Endothelial cell of umbilical vein (primary cell): ENCODE measurements at regions not wholly inside any gene's neighbourhood (a gene's known extent, or its start where the extent isn't known, plus 50 kb on each side); places are given as distances from the start of the nearest gene placed in this dataset.

Experiments used
- GATA2 ChIP-seq: IDR thresholded peaks from 2 replicates; pipeline ENCODE4 v1.7.0; 2011; ENCODE audit warnings: low read depth, mild to moderate bottlenecking, moderate library complexity, mixed read lengths, low read length; ENCODE audit not compliant: insufficient read length, insufficient read depth
- JUN ChIP-seq: IDR thresholded peaks from 2 replicates; pipeline ENCODE4 v1.6.1; 2011; ENCODE audit warnings: borderline replicate concordance, low read depth; ENCODE audit not compliant: insufficient read length, insufficient read depth
- MYC ChIP-seq: IDR thresholded peaks from one replicate; pipeline ENCODE4 v1.6.1; 2011; ENCODE audit warnings: mild to moderate bottlenecking, low read depth, low read length
- POLR2AphosphoS5 ChIP-seq: IDR thresholded peaks from 2 replicates; pipeline ENCODE4 v1.6.1; 2012; ENCODE audit warnings: low read depth, mild to moderate bottlenecking, control low read depth, low read length, moderate library complexity; ENCODE audit not compliant: insufficient read depth
- TF ChIP-seq, protein P1 (sequence below), 2 donors: IDR thresholded peaks; 1 replicate in 1 of 2; 2 replicates in 1 of 2; pipeline ENCODE4 v1.5.1; 2011; ENCODE audit warnings: low read length in 2 of 2, mild to moderate bottlenecking in 2 of 2, moderate library complexity in 2 of 2, control low read depth in 1 of 2, inconsistent platforms in 1 of 2, low read depth in 1 of 2; ENCODE audit not compliant: insufficient read depth in 1 of 2; ENCODE audit errors: extremely low read depth in 1 of 2

DNA sequence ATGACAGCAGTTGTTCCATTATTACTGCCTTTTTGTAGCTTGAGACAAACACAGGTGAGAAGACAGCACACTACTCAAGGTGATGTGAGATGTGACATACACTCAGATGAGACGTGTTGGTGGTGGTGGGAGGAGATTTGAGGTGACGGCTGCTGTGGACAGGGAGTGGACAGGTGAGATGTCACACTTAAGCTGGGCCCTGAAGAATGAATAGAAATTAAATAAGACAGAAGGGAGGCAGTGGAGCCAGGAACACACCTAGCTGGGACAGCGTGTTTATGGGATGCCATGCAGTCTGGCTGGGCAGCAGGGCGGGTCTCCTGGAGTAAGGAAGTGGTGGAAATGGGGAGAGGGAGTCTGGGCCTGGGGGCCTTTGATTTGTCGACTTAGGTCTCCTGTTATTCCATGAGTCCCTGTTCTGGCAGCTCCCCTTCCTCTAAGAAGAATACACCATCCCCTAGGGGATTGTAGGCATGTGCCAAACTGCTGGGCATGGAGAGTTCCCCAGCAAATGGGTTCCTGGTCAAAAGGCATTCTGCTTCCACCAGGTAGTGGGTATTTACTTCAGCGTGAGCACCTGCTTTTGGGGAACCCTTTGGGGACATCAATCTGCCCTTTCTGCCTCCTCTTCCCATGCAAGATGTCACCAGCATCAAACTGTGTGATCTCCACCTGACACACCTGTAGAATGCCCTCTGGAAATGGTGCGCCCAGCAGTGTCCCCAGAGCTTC, 71.2 kb upstream of the ESRRB start:
- TF ChIP-seq, protein P1, sequence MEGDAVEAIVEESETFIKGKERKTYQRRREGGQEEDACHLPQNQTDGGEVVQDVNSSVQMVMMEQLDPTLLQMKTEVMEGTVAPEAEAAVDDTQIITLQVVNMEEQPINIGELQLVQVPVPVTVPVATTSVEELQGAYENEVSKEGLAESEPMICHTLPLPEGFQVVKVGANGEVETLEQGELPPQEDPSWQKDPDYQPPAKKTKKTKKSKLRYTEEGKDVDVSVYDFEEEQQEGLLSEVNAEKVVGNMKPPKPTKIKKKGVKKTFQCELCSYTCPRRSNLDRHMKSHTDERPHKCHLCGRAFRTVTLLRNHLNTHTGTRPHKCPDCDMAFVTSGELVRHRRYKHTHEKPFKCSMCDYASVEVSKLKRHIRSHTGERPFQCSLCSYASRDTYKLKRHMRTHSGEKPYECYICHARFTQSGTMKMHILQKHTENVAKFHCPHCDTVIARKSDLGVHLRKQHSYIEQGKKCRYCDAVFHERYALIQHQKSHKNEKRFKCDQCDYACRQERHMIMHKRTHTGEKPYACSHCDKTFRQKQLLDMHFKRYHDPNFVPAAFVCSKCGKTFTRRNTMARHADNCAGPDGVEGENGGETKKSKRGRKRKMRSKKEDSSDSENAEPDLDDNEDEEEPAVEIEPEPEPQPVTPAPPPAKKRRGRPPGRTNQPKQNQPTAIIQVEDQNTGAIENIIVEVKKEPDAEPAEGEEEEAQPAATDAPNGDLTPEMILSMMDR (IDR thresholded peaks at IDR 0.05; ENCODE audit: extremely low read depth in 1 of 2, insufficient read depth in 1 of 2, low read depth in 1 of 2, low read length in 2 of 2): no peak
- TF ChIP-seq GATA2: no peak
- no peak for TF ChIP-seq MYC
- no peak for TF ChIP-seq JUN
- no peak for TF ChIP-seq POLR2AphosphoS5
